Upper lobe of right lung (tissue), 1 donor: ENCODE measurements at regions not wholly inside any gene's neighbourhood (a gene's known extent, or its start where the extent isn't known, plus 50 kb on each side); places are given as distances from the start of the nearest gene placed in this dataset.
A peak's percentile ranks its signal among the peaks of the same experiment; 100 is the strongest.

Experiments
- ATAC-seq: fragments of 200-7000 bp; cut with Tn5 transposase; one replicate; pipeline ENCODE4 v1.9.1; 2020; ENCODE audit warnings: mild to moderate bottlenecking, moderate library complexity
- DNase-seq: peaks from one replicate; pipeline ENCODE4 v3.0.0-alpha.2; 2020
- H3K27ac ChIP-seq: fragments of 200-600 bp; one replicate; pipeline ENCODE4 v1.8.0; 2022
- H3K27me3 ChIP-seq: fragments of 200-600 bp; one replicate; pipeline ENCODE4 v1.8.0; 2022; ENCODE audit warnings: mild to moderate bottlenecking
- H3K36me3 ChIP-seq: fragments of 200-600 bp; one replicate; pipeline ENCODE4 v1.8.0; 2022
- H3K4me1 ChIP-seq: fragments of 200-600 bp; one replicate; pipeline ENCODE4 v1.8.0; 2022
- H3K4me3 ChIP-seq: fragments of 200-600 bp; one replicate; pipeline ENCODE4 v1.8.0; 2022; ENCODE audit warnings: mild to moderate bottlenecking
- H3K9me3 ChIP-seq: fragments of 200-600 bp; one replicate; pipeline ENCODE4 v1.8.0; 2022
- intact Hi-C: fragments of 100-400 bp; cut with DNase I; formaldehyde crosslinking; loops from one replicate; pipeline ENCODE4 v1.11.0; 2022
- TF ChIP-seq, protein P1 (sequence below): fragments of 200-600 bp; IDR thresholded peaks from one replicate; pipeline ENCODE4 v1.8.0; 2022; ENCODE audit warnings: antibody characterized with exemption
- donor health status: DM: no; HTN: yes; CAD: no; lungs with severe emphysema.

DNA sequence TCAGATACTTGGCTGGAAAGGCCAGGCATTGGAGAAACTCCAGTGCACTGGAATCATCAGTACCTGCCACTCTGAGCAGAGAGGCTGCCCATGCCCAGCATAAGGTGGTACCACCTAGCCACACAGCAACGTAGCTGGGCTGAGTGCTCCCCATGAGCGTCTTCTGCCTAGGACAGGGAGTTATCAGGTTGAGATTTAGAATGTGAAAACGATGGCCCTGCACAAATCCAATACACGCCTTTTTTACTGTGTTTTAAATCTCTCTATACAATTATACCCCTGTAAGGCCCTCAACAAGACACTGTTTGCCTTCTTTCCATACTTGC lies 66.7 kb upstream of the PTGR2 start:
- H3K27me3 ChIP-seq: no peaks in the 10 kb centered on the region
- peak overlapping the region; percentile 98 for H3K27ac ChIP-seq
- H3K36me3 ChIP-seq: no peaks in the 10 kb centered on the region
- H3K4me1 ChIP-seq: peaks cover 58% of the 10 kb centered on the region
- H3K9me3 ChIP-seq: no peaks in the 10 kb centered on the region
- DNase-seq: no peak
- TF ChIP-seq, protein P1, sequence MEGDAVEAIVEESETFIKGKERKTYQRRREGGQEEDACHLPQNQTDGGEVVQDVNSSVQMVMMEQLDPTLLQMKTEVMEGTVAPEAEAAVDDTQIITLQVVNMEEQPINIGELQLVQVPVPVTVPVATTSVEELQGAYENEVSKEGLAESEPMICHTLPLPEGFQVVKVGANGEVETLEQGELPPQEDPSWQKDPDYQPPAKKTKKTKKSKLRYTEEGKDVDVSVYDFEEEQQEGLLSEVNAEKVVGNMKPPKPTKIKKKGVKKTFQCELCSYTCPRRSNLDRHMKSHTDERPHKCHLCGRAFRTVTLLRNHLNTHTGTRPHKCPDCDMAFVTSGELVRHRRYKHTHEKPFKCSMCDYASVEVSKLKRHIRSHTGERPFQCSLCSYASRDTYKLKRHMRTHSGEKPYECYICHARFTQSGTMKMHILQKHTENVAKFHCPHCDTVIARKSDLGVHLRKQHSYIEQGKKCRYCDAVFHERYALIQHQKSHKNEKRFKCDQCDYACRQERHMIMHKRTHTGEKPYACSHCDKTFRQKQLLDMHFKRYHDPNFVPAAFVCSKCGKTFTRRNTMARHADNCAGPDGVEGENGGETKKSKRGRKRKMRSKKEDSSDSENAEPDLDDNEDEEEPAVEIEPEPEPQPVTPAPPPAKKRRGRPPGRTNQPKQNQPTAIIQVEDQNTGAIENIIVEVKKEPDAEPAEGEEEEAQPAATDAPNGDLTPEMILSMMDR: no peak
- intact Hi-C loops: no loop called here
- H3K4me3 ChIP-seq: peak overlapping the region; percentile 72
- no peak for ATAC-seq

DNA sequence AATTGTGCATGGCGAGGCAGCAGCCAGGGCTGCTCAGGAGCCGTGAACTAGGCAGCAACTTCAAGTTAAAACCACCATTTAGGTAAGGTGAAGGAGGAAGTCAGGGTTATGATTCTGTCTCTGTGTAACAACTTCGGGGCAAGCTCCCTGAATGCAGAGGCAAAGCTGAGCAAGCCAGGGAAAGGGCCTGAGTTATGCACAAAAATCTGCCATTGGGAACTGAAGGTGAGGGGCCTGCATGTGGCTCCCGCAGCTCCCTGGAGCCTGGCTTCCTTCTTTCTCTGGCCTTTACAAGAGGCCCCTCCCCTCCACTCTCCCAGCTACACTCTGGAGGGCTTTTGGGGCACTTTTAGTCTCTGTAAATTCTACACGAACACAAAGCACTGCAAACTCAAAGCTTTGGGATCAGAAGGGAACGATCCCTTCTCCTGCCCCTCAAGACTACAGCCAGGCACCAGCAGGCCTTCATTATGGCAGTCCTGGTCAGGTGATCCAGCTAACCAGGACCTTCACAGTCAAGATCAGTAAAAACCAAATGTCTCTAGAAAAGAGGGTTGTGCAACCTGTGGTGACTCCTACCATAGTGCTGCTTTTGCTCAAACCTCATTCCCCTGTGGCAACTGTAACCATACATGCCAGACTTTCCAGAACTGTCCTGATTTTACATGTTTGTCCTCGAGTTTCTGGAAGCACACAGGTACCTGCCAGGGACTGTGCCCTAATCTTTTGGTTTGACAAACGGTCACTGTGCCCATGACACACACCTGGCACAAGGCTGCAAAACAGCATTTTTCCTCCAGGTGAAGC lies 67.2 kb upstream of the PTGR2 start:
- intact Hi-C loops: no loop called here
- peak; percentile 35 for ATAC-seq
- no peaks in the 10 kb centered on the region for H3K9me3 ChIP-seq
- TF ChIP-seq, protein P1: no peak
- H3K36me3 ChIP-seq: no peaks in the 10 kb centered on the region
- DNase-seq: no peak
- H3K4me3 ChIP-seq: no peak overlapping the region
- H3K4me1 ChIP-seq: peaks cover 53% of the 10 kb centered on the region
- peak overlapping the region; percentile 98 for H3K27ac ChIP-seq
- H3K27me3 ChIP-seq: no peaks in the 10 kb centered on the region

DNA sequence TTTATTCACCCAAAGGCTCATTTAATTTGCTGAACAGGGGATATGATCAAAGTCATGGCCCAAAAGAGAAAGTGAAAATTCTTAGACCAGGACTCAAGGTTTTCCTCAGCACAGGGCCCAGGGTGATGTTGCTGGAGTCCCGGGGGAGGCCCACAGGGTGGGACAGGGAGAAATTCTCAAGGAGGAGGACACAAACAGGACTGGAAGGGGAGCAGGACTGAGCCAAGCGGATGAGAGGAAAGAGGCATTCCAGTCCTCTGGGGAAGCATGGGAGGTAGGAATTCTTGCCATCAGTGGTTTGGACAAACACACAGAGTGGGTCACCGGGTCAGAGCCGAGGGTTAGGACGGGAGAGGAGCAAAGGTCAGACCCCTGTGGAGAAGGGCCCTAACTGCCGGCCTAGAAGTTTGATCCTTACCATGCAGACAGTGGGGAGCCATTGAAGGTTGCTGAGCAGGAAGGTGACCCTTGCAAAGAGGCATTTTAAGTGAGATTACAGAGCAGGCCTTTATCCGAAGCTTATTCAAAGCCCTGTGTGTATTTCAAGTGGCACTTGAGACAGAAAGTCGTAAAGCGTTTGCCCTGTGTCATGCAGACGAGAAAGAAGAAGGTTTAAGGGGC lies 68.4 kb upstream of the PTGR2 start:
- peak overlapping the region; percentile 98 for H3K27ac ChIP-seq
- H3K27me3 ChIP-seq: no peaks in the 10 kb centered on the region
- no peak for DNase-seq
- no peak overlapping the region for H3K4me3 ChIP-seq
- H3K4me1 ChIP-seq: peaks cover 41% of the 10 kb centered on the region
- no peak for ATAC-seq
- H3K9me3 ChIP-seq: no peaks in the 10 kb centered on the region
- intact Hi-C loops: no loop called here
- H3K36me3 ChIP-seq: no peaks in the 10 kb centered on the region
- TF ChIP-seq, protein P1: no peak

DNA sequence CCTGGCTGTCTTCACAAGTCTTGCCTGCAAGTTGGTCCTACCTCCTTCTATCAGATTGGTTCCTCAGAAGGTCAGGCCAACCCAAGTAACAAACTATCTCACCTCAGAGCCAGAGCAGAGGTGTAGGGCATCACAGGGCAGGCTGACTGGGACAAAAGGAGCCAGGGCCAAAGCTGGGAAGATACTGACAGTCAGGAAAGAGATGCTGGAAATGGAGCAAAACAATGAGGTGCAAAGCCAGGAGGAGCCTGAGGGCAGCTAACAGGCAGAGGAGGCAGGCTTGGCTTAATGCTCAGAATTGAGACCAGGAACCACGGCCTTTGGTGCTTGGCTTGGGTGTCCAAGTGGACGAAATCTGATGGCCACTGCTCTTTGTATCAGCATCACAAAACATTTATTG lies 68.4 kb upstream of the PNMA1 start:
- Histone ChIP-seq H3K9me3 (no peaks in the 10 kb centered on the region), H3K27me3 (no peaks in the 10 kb centered on the region), H3K36me3 (no peaks in the 10 kb centered on the region), H3K27ac (peak overlapping the region; percentile 98), H3K4me3 (no peak overlapping the region), H3K4me1 (peaks cover 35% of the 10 kb centered on the region)
- ATAC-seq (no peak), DNase-seq (no peak)
- TF ChIP-seq, protein P1: no peak
- intact Hi-C loops: no loop called here

DNA sequence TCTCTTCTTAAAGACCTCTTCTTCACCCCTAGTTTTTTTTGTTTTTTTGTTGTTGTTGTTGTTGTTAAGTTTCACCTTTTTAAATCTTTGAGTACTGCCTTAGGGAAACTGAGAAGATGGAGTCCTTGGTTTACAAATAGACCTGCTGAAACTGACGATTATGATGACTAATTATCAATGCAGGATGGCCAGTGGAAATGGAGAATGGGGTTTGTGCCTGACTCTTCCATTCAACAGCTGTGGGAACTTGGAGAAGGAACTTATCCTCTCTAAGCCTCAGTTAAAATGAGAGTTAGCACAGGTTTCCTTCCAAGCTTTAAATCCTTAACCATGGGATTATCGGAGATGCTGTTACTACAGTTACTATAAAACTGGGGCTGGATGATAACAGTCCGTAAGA lies 66.7 kb upstream of the PNMA1 start:
- Histone ChIP-seq H3K9me3 (no peaks in the 10 kb centered on the region), H3K4me3 (no peak overlapping the region), H3K36me3 (no peaks in the 10 kb centered on the region), H3K4me1 (peaks cover 48% of the 10 kb centered on the region), H3K27me3 (no peaks in the 10 kb centered on the region), H3K27ac (no peak overlapping the region)
- ATAC-seq (no peak), DNase-seq (no peak)
- intact Hi-C loops: no loop called here
- TF ChIP-seq, protein P1: no peak
